Spleen (tissue), 7 donors: ENCODE measurements at regions not wholly inside any gene's neighbourhood (a gene's known extent, or its start where the extent isn't known, plus 50 kb on each side); places are given as distances from the start of the nearest gene placed in this dataset.

ENCODE experiments used
- POLR2A ChIP-seq, 3 donors: fragments of 450-650 bp; IDR thresholded peaks; one replicate each; pipeline ENCODE4 v1.5.1; 2017; ENCODE audit warnings: antibody characterized with exemption in 3 of 3, mild to moderate bottlenecking in 1 of 3
- TF ChIP-seq, protein P1 (sequence below), 11 experiments: fragments of 200-600 bp in 7 of 11; fragments of 450-650 bp in 4 of 11; sonication (generic) in 4 of 11; IDR thresholded peaks in 8 of 11; conservative IDR thresholded peaks in 3 of 11; 1 replicate in 7 of 11; 2 replicates in 4 of 11; pipeline versions ENCODE4 v1.4.0 to v1.8.0; 2016 to 2021; ENCODE audit warnings: antibody characterized with exemption in 11 of 11, inconsistent platforms in 4 of 11, mild to moderate bottlenecking in 1 of 11
- donor health status: DM: no; HTN: no; CAD: no; lungs with moderate emphysema.
- donor health status: DM: no; HTN: no; CAD: no.
- donor health status: DM: no; HTN: no; CAD: no.

DNA sequence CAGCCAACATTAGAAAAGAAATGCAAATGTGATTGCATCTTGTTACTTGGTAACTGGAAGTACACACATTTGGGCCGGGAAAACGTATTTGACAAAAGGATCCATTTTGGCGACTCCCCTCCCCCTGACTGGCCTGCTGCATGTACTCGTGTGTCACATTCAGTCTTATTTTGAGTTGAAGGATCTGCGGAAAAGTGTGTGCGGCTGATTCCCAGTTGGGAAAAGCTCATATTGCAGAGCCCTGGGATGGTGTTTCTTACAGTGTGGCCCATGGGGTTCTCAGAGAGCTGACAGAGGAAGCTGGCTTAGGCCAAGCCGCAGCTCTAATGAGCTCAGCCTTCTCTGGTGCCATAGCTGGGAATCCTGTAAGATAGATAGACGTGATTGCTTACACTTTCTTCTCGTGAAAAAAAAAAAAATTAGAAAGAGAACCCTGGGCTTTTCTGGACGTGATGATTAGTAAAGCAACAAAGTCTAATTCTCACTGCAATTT is 170.3 kb upstream of the ARGLU1 start:
- TF ChIP-seq, protein P1, sequence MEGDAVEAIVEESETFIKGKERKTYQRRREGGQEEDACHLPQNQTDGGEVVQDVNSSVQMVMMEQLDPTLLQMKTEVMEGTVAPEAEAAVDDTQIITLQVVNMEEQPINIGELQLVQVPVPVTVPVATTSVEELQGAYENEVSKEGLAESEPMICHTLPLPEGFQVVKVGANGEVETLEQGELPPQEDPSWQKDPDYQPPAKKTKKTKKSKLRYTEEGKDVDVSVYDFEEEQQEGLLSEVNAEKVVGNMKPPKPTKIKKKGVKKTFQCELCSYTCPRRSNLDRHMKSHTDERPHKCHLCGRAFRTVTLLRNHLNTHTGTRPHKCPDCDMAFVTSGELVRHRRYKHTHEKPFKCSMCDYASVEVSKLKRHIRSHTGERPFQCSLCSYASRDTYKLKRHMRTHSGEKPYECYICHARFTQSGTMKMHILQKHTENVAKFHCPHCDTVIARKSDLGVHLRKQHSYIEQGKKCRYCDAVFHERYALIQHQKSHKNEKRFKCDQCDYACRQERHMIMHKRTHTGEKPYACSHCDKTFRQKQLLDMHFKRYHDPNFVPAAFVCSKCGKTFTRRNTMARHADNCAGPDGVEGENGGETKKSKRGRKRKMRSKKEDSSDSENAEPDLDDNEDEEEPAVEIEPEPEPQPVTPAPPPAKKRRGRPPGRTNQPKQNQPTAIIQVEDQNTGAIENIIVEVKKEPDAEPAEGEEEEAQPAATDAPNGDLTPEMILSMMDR (IDR thresholded peaks at IDR 0.05 in 8 of 11, conservative IDR thresholded peaks at IDR 0.05 in 3 of 11): no peak
- TF ChIP-seq POLR2A (IDR thresholded peaks at IDR 0.05): no peak
